ENCODE measurements at regions not wholly inside any gene's neighbourhood (a gene's known extent, or its start where the extent isn't known, plus 50 kb on each side); places are given as distances from the start of the nearest gene placed in this dataset.
"Not testable (repeated sequence)": the region's sequence is repeated elsewhere in the genome, so short reads cannot be mapped to it uniquely, and the experiment has no call there.

- not testable (repeated sequence) for H3K36me3 Mint-ChIP-seq, ATAC-seq
- peaks cover 13% of the 10 kb centered on the region for H3K4me1 Mint-ChIP-seq
Measured at GRCh38 chr13:50753221-50753620, 90.3 kb downstream of the DLEU7 start.

GRCh38 chr13:50755862-50756685 lies 87.4 kb downstream of the DLEU7 start:
- peaks cover 17% of the 10 kb centered on the region for H3K4me1 Mint-ChIP-seq
- H3K36me3 Mint-ChIP-seq; ATAC-seq; DNase-seq (ENCODE audit: low spot score in 2 of 2); H3K9me3 Mint-ChIP-seq; H3K4me3 Mint-ChIP-seq: not testable (repeated sequence)
- H3K27ac Mint-ChIP-seq, result peak overlapping the region; percentile 14

More at GRCh38 chr13:50753221-50753620, 90.3 kb downstream of the DLEU7 start:
- H3K9me3 Mint-ChIP-seq; DNase-seq (ENCODE audit: low spot score in 2 of 2); H3K27ac Mint-ChIP-seq; H3K4me3 Mint-ChIP-seq: not testable (repeated sequence)

GRCh38 chr13:50757008-50757407 lies 86.5 kb downstream of the DLEU7 start:
- H3K9me3 Mint-ChIP-seq, result no peaks in the 10 kb centered on the region
- no peak overlapping the region for H3K4me3 Mint-ChIP-seq
- peak overlapping the region; percentile 50 for H3K27ac Mint-ChIP-seq
- ATAC-seq (no peak), DNase-seq (ENCODE audit: low spot score in 2 of 2) (no peak)
- peaks cover 18% of the 10 kb centered on the region for H3K4me1 Mint-ChIP-seq
- H3K36me3 Mint-ChIP-seq, result no peaks in the 10 kb centered on the region

GRCh38 chr13:50758796-50759195 lies 84.7 kb downstream of the DLEU7 start:
- H3K4me3 Mint-ChIP-seq, result no peak overlapping the region
- H3K36me3 Mint-ChIP-seq, result no peaks in the 10 kb centered on the region
- H3K27ac Mint-ChIP-seq, result no peak overlapping the region
- DNase-seq (ENCODE audit: low spot score in 2 of 2) (no peak), ATAC-seq (no peak)
- H3K4me1 Mint-ChIP-seq, result peaks cover 18% of the 10 kb centered on the region
- H3K9me3 Mint-ChIP-seq, result no peaks in the 10 kb centered on the region

GRCh38 chr13:50760751-50761150 lies 82.7 kb downstream of the DLEU7 start:
- Mint-ChIP-seq H3K9me3 (no peaks in the 10 kb centered on the region), H3K4me1 (peaks cover 17% of the 10 kb centered on the region), H3K36me3 (no peaks in the 10 kb centered on the region), H3K27ac (no peak overlapping the region), H3K4me3 (no peak overlapping the region)
- ATAC-seq (peak; percentile 89), DNase-seq (ENCODE audit: low spot score in 2 of 2) (no peak)

GRCh38 chr13:50761406-50761805 lies 82.1 kb downstream of the DLEU7 start:
- Mint-ChIP-seq H3K36me3 (no peaks in the 10 kb centered on the region), H3K9me3 (no peaks in the 10 kb centered on the region), H3K4me3 (no peak overlapping the region), H3K4me1 (peaks cover 11% of the 10 kb centered on the region), H3K27ac (no peak overlapping the region)
- ATAC-seq, result no peak
- no peak for DNase-seq (ENCODE audit: low spot score in 2 of 2)

- Mint-ChIP-seq H3K27ac (no peak overlapping the region), H3K4me3 (no peak overlapping the region), H3K4me1 (peaks cover 5% of the 10 kb centered on the region), H3K9me3 (no peaks in the 10 kb centered on the region), H3K36me3 (no peaks in the 10 kb centered on the region)
- DNase-seq (ENCODE audit: low spot score in 2 of 2) (no peak), ATAC-seq (no peak)
Measured at GRCh38 chr13:50762969-50763567, 80.4 kb downstream of the DLEU7 start.

- Mint-ChIP-seq H3K4me1 (peaks cover 1% of the 10 kb centered on the region), H3K36me3 (no peaks in the 10 kb centered on the region), H3K27ac (no peak overlapping the region), H3K4me3 (no peak overlapping the region), H3K9me3 (no peaks in the 10 kb centered on the region)
- no peak for ATAC-seq
- DNase-seq (ENCODE audit: low spot score in 2 of 2), result no peak
Measured at GRCh38 chr13:50766013-50766412, 77.5 kb downstream of the DLEU7 start.

- H3K4me3 Mint-ChIP-seq, result no peak overlapping the region
- no peaks in the 10 kb centered on the region for H3K4me1 Mint-ChIP-seq
- H3K9me3 Mint-ChIP-seq, result no peaks in the 10 kb centered on the region
- no peaks in the 10 kb centered on the region for H3K36me3 Mint-ChIP-seq
- DNase-seq (ENCODE audit: low spot score in 2 of 2), result no peak
- no peak for ATAC-seq
- H3K27ac Mint-ChIP-seq, result no peak overlapping the region
Measured at GRCh38 chr13:50766695-50767094, 76.8 kb downstream of the DLEU7 start.

- peaks cover 11% of the 10 kb centered on the region for H3K9me3 Mint-ChIP-seq
- not testable (repeated sequence) for DNase-seq (ENCODE audit: low spot score in 2 of 2); H3K4me1 Mint-ChIP-seq; ATAC-seq; H3K36me3 Mint-ChIP-seq; H3K4me3 Mint-ChIP-seq; H3K27ac Mint-ChIP-seq
Measured at GRCh38 chr13:50772881-50773280, 70.6 kb downstream of the DLEU7 start.

Measured in stimulated activated effector memory CD8-positive, alpha-beta T cell treated with anti-CD3 and anti-CD28 coated beads, Interleukin-12 subunit alpha, Interleukin-12 subunit beta, amount 100 ng/mL, for 72 hours (primary cell).